HG02852 (cell line): ENCODE measurements at regions not wholly inside any gene's neighbourhood (a gene's known extent, or its start where the extent isn't known, plus 50 kb on each side); places are given as distances from the start of the nearest gene placed in this dataset.

Experiments
- ATAC-seq: cut with Tn5 transposase; IDR thresholded peaks from one replicate; pipeline ENCODE4 v1.9.1; 2021; ENCODE audit warnings: mild to moderate bottlenecking, moderate library complexity; ENCODE audit not compliant: unreplicated experiment

DNA sequence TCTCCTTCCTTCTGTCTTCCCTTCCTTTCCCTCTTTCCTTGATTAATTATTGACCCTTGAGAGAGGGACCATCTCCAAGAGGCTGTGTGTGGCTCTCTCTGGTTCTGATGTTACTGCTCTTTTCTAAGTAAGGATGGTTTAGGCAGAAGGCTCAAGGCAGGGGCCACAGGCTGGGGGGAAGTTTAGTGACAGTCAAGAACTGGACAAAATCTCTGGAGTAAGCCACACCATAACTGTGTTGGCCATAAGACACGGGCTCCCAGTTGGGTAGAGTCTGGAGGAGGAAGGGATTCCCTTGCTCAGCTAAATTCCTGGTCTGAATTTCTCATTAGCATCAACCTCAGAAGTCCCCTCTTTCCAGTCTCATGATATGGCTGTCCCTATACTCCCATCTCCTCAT lies 74.7 kb downstream of the BUD13 start:
- no peak for ATAC-seq

DNA sequence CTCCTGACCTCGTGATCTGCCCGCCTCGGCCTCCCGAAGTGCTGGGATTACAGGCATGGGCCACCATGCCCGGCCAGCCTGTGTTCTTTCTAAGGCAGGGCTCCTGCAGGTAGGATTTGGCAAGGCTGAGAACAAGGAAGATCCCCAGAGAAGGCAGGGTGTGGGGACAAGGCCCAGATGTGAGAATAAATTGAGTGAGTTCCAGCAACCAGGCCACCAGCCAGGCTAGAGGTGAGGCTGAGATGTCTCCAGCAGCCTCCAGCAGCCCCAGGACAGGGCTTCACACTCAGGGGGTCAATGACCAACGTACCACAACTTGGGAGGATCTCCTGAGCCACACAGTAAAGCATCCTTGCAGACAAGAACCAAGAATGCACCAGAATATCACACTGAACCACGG lies 75.1 kb downstream of the BUD13 start:
- no peak for ATAC-seq

DNA sequence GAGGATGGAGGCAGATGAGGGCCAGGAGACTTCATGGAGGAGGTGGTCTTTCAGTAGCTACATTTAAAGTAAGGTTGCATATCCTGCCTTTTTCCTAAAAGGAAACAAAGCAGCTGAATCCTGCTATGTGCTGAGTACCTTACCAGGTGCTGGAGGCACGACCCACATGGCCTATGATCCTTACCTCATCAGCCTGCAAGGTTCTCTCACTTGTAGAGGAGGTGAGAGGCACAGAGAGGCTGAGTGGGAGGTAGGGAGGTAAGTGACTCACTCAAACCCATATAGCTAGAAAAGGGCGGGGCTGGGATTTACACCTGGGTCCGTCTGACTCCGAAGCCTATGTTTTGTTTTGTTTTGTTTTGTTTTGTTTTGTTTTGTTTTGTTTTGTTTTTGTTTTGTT lies 75.8 kb downstream of the BUD13 start:
- no peak for ATAC-seq

DNA sequence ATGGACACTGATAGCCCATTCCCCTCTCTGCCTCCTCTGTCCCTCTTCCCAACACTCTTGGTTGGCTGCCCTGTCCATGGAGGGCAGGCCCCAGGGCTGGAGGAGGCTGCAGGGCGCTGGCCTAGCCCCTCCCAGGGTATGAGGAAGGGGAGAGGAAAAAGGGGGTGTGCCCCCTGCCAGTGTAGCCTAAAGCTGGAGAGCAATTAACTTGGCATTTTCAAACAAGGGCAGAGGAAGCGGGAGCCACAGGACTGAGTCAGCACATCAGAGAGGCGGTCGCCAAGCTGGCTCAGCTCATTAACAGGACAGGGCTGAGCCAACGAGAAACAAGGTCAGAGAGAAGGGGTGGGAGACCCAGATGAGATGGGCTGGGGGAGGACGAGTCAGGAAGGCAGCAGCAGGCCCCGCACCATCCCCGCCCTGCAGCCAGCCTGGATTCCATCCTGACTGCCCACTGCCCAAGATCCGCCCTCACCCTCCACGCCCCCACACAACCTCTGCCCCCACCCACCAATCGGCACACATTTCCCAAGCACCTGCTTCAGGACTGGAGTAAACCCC lies 76.3 kb downstream of the BUD13 start:
- ATAC-seq, result no peak

DNA sequence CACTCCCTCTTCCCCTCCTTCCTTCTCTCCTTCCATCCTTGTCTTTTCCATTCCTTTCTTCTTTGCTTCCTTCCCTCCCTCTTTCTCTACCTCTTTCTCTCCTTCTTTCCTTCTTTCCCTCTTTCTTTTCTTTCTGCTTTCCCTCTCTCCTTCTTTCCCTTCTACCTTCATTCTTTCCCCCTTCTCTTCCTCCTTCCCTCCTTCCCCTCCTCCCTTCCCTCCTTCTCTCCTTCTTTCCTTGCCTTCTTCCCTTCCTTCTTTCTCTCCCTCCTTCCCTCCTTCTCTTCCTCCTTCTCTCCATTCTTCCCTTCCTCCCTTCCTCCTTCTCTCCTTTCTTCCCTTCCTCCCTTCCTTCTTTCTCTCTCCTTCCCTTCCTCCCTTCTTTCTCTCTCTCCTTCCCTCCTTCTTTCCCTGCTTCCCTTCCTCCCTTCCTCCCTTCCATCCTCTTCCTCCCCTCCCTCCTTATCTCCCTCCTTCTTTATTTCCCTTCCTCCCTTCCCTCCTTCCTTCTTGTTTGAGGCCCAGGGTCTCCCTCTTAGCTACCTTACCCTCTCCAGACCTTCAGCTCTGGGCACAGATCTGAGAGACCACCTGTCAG lies 77.0 kb downstream of the BUD13 start:
- ATAC-seq, result no peak

DNA sequence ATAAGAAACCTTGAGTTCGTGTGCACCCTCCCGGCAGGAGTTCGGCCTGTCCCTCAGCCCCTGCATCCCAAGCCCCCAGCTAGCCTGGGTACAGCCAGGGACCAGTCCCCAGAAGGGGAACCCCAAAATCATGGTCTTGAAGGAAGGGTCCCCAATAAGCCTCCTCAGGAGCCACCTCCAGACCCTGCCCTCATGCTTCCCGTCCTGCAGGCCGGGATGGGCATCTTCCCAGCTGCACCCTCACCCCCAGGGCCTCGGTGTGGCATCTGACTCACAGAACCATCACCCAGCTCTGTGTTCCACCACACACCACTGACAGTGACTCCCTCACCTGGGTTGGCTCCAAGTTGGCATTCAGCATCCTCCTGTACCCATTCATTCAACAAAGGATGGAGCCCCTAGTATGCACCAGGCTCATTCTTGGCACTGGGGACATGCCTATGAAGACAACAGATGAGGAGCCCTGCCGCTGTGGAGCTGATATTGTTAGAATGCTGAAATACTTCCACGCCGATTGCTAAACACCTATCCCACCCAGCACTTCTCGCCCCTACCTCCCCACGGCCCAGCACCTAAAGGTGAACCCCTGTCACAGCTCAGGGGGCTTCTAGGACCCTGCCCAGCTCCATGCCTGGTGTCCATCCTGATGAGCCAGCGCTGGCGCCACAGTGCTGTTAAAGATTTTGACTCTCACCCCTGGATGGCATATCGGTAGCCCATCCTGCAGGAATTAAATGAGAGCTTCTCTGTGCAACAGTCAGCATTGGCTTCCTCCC lies 77.8 kb downstream of the BUD13 start:
- ATAC-seq, result no peak

DNA sequence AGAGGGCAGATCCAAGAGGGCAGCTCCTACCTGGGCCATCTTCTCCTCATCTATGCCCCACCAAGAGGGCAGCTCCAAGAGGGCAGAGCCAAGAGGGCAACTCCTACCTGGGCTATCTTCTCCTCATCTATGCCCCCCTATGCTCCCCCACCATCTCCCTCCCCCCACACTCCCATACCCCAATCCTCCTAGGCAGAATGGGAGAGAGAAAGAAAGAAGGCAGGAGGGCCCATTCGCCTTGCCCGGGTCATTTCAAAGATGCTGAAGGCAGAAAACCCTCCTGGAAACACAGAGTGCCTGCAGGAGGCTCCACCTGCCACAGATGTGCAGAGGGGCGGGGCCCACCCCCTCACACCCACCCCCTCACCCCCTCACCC lies 78.5 kb downstream of the BUD13 start:
- ATAC-seq, result no peak

DNA sequence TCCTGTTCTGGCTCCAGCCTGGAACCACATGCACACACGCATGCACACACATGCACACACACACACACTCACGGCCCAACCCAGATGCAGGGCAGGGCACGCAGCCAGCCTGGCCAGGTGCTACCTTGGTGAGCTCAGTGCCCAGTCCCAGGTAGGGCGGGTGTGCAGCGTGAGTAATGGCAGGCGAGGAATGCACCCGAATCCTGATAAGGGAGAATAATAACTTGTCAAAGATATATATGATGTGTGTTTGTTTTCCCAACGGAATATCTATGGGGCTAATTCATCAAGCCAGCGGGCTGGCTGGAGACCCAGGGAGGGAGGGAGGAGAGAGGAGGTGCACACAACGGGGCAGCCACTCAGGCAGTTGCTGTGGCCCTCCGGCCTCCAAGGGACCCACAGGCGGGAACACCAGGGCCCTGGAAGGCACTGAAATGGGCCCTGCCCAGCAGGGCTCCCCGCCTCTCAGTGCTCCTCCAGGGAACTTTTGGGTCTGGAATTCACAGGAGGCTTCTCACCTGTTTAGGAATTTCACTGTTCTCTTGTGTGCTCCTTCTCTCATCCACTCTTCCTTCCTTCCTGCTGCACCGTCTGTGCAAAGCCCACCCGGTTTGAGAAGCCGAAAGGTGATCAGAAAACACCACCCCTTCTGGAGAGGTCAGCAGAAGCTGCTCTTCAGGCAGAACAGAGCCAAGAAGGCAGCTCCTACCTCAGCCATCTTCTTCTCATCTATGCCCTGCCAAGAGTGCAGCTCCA lies 79.0 kb downstream of the BUD13 start:
- ATAC-seq, result no peak

DNA sequence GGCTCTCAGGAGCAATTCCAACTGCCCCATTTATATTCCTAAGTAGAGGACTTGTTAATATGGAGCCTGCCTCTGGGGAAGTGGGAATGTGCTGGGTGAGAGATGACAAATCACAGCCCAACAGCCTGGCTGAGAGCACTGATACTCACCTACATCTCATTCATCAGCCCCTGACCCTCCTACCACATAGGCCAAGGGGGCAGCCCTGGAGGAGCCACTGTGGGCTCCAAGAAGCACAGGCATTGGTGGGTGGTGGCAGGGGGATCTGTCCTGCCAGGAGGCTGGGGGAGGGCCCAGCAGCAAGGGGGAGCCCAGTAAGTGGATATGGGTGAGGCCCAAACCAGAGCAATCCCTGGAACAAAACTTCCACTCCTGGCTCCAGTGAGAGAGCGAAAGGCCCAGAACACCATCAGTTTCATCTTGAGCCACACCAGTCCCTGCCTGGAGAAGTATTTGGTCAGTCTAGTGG lies 79.7 kb downstream of the BUD13 start:
- ATAC-seq, result no peak

DNA sequence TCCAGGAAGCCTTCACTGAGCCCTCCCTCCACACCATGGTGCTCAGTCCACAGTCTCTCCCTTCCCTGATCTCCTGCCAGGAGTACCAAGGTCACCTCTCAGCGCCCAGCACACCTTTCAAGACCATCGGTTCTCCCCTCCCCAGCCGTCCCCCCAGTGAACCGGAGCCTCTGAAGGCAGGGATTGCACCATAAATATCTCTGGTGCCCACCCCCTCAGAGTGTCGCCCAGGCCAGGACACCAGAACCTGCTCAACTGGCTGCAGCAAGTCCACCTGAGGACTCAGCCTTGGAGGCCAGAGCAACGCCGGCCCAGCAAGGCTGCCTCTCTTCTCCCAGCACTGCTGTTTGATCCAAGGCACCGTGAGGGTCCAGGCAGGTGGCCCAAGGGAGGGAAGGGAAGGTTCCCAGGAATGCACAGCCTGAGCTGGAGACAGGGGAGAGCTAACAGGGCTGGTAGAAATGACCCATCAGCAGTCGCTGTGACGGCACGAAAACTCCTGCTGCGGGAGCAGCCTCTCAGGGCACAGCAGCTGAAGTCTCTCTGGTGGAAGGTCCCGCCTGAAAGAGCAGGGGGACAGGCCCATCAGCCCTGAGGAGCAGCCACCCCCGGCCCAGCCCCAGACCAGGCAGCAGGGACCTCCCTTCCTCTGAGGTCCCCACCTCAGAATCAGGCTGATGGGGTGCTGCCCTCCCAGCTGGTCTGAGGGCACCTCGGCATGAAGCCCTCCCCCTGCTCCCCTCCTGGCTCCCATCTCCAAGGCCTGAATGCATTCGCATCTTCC lies 80.3 kb downstream of the BUD13 start:
- ATAC-seq, result no peak

DNA sequence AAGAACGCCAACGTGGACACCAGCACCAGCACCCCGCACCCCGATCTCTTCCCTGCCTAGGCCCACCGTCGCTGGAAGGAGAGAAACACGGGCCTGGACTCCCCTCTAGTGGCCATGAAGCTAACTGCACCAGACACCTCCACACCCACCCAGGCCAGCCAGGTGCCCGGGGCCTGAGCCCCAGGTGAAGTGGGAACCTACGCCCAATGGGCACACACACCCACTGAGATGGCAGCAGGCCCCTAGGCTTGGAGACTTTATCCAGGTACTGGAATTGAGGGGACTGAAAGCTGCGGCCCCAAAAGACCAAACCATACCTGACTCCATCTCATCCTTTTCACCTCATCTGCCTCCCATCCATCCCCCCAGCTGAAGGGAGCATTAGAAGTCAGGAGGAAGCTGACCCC lies 81.0 kb downstream of the BUD13 start:
- no peak for ATAC-seq

DNA sequence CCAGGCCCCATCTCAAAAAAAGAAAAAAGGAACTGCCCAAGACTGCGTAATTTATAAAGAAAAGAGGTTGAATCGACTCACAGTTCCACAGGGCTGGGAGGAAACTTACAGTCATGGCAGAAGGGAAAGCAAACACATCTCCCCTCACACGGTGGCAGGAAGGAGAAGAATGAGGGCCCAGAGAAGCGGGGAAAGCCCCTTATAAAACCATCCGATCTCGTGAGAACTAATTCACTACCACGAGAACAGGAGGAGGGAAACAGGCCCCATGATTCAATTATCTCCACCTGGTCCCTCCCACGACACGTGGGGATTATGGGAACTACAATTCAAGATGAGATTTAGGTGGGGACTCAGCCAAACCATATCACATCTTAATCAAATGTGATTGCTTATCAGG lies 82.2 kb downstream of the BUD13 start:
- no peak for ATAC-seq

DNA sequence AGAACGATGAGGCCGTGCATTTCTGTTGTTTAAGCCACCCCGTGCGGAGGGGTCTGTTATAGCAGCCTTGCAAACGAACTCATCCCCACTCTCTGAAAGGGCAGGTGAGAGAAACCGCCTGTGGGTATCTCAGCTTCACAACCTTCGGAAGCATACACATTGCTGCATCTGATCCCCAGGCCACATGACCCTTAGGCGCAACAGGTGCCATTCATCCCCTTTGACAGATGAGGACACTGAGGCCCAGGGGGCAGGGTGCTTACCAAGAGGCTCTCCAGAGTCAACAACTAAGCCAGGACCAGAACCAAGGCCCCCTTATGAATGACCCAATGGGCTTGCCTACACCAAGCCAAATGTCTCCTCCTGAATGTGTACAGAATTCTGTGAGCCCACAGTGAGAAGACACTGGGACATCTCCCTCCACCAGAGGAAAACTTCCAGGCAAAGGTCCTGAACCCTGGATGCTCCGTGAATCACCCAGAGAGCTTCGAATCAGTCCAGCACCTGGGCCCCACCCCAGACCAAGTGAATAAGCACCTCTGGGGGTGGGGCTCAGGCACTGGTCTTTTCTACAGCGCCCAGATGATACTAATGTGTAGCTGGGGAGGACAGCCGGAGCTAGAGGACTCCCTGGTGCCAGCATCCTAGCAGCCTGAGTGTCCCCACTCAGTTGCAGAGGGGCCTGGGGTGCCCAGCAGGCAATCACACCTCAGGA lies 83.2 kb downstream of the BUD13 start:
- ATAC-seq, result no peak

DNA sequence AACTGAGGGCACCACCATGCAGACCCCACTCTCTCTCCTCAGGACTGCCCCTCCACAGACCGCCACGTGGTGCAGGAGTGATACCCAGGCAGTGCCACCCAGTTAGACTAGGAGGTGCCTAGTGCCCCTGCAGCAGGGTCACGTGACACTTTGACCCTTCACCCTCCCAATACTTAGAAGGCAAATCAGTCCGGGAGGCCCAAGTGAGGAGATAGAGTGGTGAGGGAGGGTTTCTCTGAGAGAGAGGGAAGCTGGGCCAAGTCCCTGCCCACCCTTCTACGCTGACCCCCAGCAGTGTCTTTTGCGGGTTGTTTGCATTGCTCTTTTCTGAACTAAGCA lies 84.6 kb downstream of the BUD13 start:
- no peak for ATAC-seq

DNA sequence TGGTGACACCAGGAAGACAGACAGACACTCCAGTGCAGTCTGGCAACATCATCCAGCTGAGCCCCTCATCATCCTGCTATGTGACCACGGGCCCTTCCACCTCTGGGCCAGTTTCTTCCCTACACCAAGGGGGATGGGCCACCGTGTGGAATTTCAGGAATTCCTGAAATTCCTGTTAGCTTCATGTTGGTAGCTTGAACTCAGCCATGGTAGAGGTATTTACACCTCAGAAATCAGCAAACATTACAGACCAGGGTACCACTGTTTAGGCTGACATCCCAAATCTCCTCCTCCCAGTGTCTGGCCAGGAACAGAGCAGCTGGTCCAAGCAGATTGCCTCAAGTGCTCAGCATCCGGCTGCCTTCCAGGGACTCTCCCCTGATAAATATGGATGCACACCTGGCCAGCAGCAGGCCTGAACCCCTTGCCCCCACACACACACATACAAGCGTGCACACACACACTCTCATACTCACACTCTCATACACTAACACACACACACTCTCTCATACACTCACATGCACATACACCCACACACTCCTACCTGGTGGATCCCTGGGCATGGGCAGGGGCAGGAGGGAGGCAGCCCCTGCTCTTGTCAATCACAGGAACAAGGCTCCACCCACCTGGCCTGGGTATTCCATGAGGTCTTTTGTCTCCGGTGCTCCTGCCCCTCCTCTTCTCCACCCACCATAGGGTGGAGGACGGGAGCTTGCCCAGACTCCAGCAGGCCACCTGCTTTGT lies 85.2 kb downstream of the BUD13 start:
- no peak for ATAC-seq

DNA sequence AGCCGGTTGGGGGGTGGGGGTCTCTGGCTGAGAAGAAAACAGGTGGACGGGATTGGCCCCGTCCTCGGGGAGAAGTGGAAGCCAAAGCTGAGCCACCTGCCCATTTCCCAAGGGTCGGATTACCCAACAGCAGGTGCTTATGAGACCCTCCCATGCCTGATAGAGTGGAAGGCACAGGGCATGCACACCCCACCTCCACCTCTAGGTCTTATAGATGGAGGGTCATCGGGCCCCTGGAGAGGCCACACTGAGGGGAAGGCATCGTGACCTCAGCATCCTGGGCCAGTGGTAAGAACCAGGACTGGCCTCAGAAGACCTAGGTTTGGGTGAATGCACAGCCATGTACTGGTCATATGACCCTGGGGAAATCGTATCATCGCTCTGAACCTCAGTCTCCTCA lies 85.9 kb downstream of the BUD13 start:
- ATAC-seq, result no peak

DNA sequence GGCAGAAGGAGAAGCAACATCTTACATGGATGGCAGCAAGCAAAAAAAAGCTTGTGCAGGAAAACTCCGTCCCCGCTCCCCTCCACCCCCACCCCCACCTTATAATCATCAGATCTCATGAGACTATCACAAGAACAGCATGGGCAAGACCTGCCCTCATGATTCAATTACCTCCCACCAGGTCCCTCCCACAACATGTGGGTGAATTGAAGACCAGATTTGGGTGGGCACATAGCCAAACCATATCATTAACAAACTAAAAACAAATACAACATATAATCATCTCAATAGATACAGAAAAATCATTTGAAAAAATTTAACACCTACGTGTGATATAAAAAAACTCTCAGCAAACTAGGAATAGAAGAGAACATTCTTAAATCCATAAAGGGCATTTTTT lies 88.8 kb downstream of the BUD13 start:
- no peak for ATAC-seq

DNA sequence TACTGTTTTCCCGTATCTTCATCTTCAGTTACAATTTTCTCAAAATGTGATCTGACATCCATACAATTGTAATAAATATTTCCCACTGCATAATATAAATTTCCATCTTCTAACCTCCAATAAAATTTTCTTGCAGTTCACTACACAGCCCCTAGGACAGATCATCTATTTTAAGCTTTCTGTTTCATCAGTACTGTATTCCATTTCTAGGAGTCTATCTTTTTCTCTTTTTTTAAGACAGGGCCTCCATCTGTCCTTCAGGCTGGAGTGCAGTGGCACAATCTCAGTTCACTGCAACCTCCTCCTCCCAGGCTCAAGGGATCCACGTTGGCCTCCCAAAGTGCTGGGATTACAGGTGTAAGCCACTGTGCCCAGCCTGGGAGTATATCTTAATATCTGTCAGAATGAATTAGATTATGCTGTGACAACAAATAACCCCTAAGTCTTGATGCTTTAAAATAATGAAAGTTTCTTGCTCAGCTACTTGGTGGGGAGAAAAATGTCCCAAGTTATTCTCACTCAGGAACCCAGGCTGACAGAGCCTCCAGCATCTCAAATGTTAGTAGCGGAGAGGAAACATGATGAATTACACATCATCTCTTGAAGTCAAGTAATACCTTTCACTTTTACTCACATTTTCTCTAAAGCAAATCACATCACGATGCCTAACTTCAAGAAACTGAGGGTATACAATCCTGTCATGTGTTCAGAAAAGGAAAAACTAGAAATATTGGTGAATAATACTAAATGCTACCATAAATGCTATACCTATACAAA lies 92.2 kb downstream of the BUD13 start:
- no peak for ATAC-seq

DNA sequence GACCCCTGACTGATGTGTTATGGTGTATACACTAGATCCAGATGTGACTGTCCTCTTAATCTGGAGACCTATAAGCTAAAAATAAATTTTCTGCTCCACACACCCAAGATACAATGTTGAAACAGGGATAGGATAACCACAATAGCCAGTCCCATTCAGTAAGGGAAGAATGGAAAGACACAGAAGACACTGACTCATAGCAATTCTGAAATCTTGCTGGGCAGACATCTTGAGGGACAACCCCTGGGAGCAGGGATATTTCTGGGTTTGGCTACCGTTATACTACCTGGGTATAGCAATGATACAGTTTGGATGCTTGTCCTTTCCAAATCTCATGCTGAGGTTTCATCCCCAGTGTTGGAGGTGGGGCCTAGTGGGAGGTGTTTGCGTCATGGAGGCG lies 93.9 kb downstream of the BUD13 start:
- ATAC-seq, result no peak
